ENCODE measurements at regions not wholly inside any gene's neighbourhood (a gene's known extent, or its start where the extent isn't known, plus 50 kb on each side); places are given as distances from the start of the nearest gene placed in this dataset.

- no peak for ATAC-seq
- CTCF ChIA-PET = no interaction called here
- H3K27ac ChIP-seq (ENCODE audit: low read length) = no peak overlapping the region
- POLR2A ChIA-PET = no interaction called here
- BruUV-seq (replicated peaks) = no TSS peak
- no peaks in the 10 kb centered on the region for H3K4me1 ChIP-seq (ENCODE audit: control insufficient read depth, insufficient read depth, low read length)
- in situ Hi-C loops (cut with HindIII; ENCODE audit: low pct_unique_long_range_greater_than_20kb, low sequenced_read_pairs) = no loop called here
- H3K36me3 ChIP-seq (ENCODE audit: control insufficient read depth, insufficient read depth, low read length) = no peaks in the 10 kb centered on the region
- intact Hi-C loops (cut with micrococcal nuclease; ENCODE audit: unreplicated experiment) = no loop called here
- no peak for TF ChIP-seq REST (IDR thresholded peaks at IDR 0.05; ENCODE audit: insufficient read depth in 1 of 2, low read depth in 2 of 2, low read length in 1 of 2)
- no peak for TF ChIP-seq CTCF (IDR thresholded peaks at IDR 0.05)
- TF ChIP-seq SIN3A (IDR thresholded peaks at IDR 0.05; ENCODE audit: borderline replicate concordance, insufficient read depth, low read depth, low read length) = no peak
- TF ChIP-seq POLR2AphosphoS5 (IDR thresholded peaks at IDR 0.05; ENCODE audit: low read depth, low read length) = no peak
- TF ChIP-seq TCF7L2 (IDR thresholded peaks at IDR 0.05; ENCODE audit: low read depth, low read length) = no peak
- H3K9me3 ChIP-seq (ENCODE audit: control insufficient read depth, insufficient read depth, low read depth, low read length) = no peaks in the 10 kb centered on the region
- DNase-seq (ENCODE audit: low read depth, low spot score) = no peak
- H3K27me3 ChIP-seq (ENCODE audit: control insufficient read depth, insufficient read depth, low read length) = no peaks in the 10 kb centered on the region
- no peak overlapping the region for H3K4me3 ChIP-seq (ENCODE audit: low read depth in 2 of 2, low read length in 2 of 2)
Measured at GRCh38 chr2:145088756-145089155, 568.8 kb upstream of the ZEB2 start.

DNA sequence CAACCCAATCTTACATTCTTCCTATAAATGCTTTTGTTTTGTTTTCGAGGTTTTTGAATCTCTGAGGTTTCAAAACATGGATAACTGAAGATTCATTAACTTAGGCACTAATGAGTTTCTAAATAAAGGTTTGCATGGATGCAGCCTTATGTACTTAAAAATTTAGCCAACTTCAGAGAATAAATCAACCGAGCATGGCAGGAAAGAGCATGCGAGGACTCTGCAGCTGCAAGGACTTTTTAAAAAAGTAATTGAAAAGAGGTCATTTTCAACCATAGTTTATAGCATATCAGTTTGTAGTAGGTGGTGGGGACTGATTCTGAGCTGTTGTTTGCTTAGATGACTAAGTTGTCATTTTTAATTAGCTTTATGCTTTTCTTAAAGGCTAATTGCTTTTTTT lies 567.0 kb upstream of the ZEB2 start:
- no peaks in the 10 kb centered on the region for H3K9me3 ChIP-seq (ENCODE audit: control insufficient read depth, insufficient read depth, low read depth, low read length)
- in situ Hi-C loops (cut with HindIII; ENCODE audit: low pct_unique_long_range_greater_than_20kb, low sequenced_read_pairs) (no loop called here), intact Hi-C loops (cut with micrococcal nuclease; ENCODE audit: unreplicated experiment) (no loop called here)
- H3K27me3 ChIP-seq (ENCODE audit: control insufficient read depth, insufficient read depth, low read length) = no peaks in the 10 kb centered on the region
- H3K4me1 ChIP-seq (ENCODE audit: control insufficient read depth, insufficient read depth, low read length) = no peaks in the 10 kb centered on the region
- DNase-seq (ENCODE audit: low read depth, low spot score) (no peak), ATAC-seq (no peak)
- BruUV-seq (replicated peaks) = no TSS peak
- H3K36me3 ChIP-seq (ENCODE audit: control insufficient read depth, insufficient read depth, low read length) = no peaks in the 10 kb centered on the region
- no peak for TF ChIP-seq REST (IDR thresholded peaks at IDR 0.05; ENCODE audit: insufficient read depth in 1 of 2, low read depth in 2 of 2, low read length in 1 of 2)
- no peak for TF ChIP-seq CTCF (IDR thresholded peaks at IDR 0.05)
- TF ChIP-seq TCF7L2 (IDR thresholded peaks at IDR 0.05; ENCODE audit: low read depth, low read length) = no peak
- TF ChIP-seq SIN3A (IDR thresholded peaks at IDR 0.05; ENCODE audit: borderline replicate concordance, insufficient read depth, low read depth, low read length) = no peak
- no peak for TF ChIP-seq POLR2AphosphoS5 (IDR thresholded peaks at IDR 0.05; ENCODE audit: low read depth, low read length)
- no peak overlapping the region for H3K4me3 ChIP-seq (ENCODE audit: low read depth in 2 of 2, low read length in 2 of 2)
- ChIA-PET CTCF (no interaction called here), POLR2A (no interaction called here)
- H3K27ac ChIP-seq (ENCODE audit: low read length) = no peak overlapping the region
